ENCODE measurements at regions not wholly inside any gene's neighbourhood (a gene's known extent, or its start where the extent isn't known, plus 50 kb on each side); places are given as distances from the start of the nearest gene placed in this dataset.

- Histone ChIP-seq H3K27ac (ENCODE audit: extremely low read length, insufficient read depth, low read length) (no peak overlapping the region), H4K20me1 (ENCODE audit: insufficient read depth, low read length) (no peaks in the 10 kb centered on the region), H3K27me3 (ENCODE audit: control insufficient read depth in 1 of 2, insufficient read depth in 2 of 2, low read length in 2 of 2) (peaks cover 5 to 66% of the 10 kb centered on the region in 2 experiments; a peak in 4 of 5 replicates), H2AFZ (ENCODE audit: low read length) (no peak overlapping the region), H3K4me2 (ENCODE audit: low read depth, low read length) (no peak overlapping the region), H3K79me2 (ENCODE audit: insufficient read depth, low read length) (no peaks in the 10 kb centered on the region), H3K4me3 (replicated peaks in 1 of 3; ENCODE audit: insufficient read depth in 1 of 3, low read depth in 2 of 3, low read length in 3 of 3) (no peak overlapping the region), H3K9me3 (ENCODE audit: low read length) (no peaks in the 10 kb centered on the region), H3K4me1 (ENCODE audit: insufficient read depth, low read length) (no peaks in the 10 kb centered on the region), H3K36me3 (replicated peaks in 1 of 2; ENCODE audit: control insufficient read depth in 1 of 2, insufficient read depth in 2 of 2, low read length in 2 of 2) (no peaks in the 10 kb centered on the region), H3K9ac (ENCODE audit: insufficient read depth, low read depth, low read length) (no peak overlapping the region)
- ATAC-seq (no peak), FAIRE-seq (no peak), DNase-seq (ENCODE audit: low spot score) (no peak)
- intact Hi-C loops (cut with micrococcal nuclease; ENCODE audit: unreplicated experiment), result no loop called here
- POLR2A ChIA-PET, result no interaction called here
- in situ Hi-C loops (cut with HindIII; ENCODE audit: extremely low pct_ligation_motif_present, low pct_unique_long_range_greater_than_20kb), result no loop called here
- WGBS (ENCODE audit: low lambda C conversion rate), result 30% methylated on average over 14 of the region's 14 CpGs
- TF ChIP-seq ZNF577 (CRISPR knock-in tag; IDR thresholded peaks at IDR 0.05; ENCODE audit: borderline replicate concordance, low read depth) (no peak), IKZF1 (IDR thresholded peaks at IDR 0.05) (no peak), ZNF574 (CRISPR knock-in tag; IDR thresholded peaks at IDR 0.05) (no peak), ZBTB38 (CRISPR knock-in tag; IDR thresholded peaks at IDR 0.05) (no peak), NRL (CRISPR knock-in tag; IDR thresholded peaks at IDR 0.05; ENCODE audit: borderline replicate concordance) (no peak), ZNF143 (CRISPR knock-in tag; IDR thresholded peaks at IDR 0.05) (no peak), FOXO4 (CRISPR knock-in tag; conservative IDR thresholded peaks at IDR 0.05) (no peak), ZFP41 (CRISPR knock-in tag; IDR thresholded peaks at IDR 0.05; ENCODE audit: borderline replicate concordance) (no peak), NKX3-1 (CRISPR knock-in tag; IDR thresholded peaks at IDR 0.05) (no peak), DRAP1 (CRISPR knock-in tag; IDR thresholded peaks at IDR 0.05) (no peak)
- CTCF ChIA-PET (ENCODE audit: low intra/inter-chr PET ratio, low total read pairs), result no interaction called here
- BruUV-seq (replicated peaks), result no TSS peak
These were observed 110.9 kb downstream of the GLI2 start for GRCh38 chr2:120846406-120847095.

All from HepG2 (cell line).